ENCODE measurements at regions not wholly inside any gene's neighbourhood (a gene's known extent, or its start where the extent isn't known, plus 50 kb on each side); places are given as distances from the start of the nearest gene placed in this dataset.

DNA sequence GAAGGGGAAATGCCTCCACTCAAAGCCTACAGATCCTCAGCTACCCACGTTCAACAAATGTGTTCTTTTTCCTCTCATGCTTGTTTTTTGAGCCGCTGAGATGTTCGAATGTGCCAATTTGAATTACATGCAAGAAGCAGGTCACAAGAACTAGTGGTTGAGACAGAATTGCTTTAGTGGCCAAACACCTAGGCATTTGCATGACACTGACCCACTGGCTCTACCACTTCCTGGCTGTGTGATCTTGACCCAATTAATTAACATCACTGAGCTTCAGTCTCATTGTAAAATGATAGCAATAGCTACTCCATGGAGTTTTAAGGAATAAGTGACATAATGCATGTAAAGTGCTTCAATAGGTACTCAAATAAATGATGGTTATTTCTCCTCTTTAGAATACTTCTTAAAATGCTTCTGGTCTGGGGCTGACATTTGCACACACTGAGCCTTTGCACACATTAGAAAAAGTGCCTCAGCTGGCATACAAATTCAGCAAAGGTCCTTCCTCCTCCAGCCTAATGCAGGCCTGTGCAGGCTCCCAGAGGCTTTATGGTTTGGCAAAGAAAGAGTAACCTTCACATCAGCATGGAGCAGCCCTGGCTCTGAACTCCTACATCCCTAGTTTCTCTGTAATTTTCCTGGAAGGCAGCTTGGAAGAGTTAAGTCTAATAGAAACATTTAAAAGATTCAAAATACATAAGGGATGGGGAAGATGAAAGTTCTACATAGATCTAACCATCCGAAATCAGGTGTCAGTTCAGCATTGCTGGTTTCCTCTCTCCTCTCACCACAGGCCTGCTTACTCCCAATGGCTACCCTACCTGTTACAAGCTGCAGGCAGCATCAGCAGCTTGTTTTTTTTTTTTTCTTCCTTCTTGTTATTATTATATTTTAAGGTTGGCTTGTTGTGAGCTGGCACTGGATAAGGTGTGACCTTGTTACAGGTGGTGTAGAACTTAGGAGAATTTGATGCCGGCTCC, 107.4 kb downstream of the TBX19 start:
- no peak for TF ChIP-seq CTCF (IDR thresholded peaks at IDR 0.05; ENCODE audit: low read depth, low read length)
- no peak for TF ChIP-seq EZH2phosphoT487 (IDR thresholded peaks at IDR 0.05; ENCODE audit: low read depth)
